Glutamatergic neuron (in vitro differentiated cells): ENCODE measurements at regions not wholly inside any gene's neighbourhood (a gene's known extent, or its start where the extent isn't known, plus 50 kb on each side); places are given as distances from the start of the nearest gene placed in this dataset. TPM values are rescaled to one million over a fixed set of nuclear protein-coding genes. Genes with fewer than 3 reads are reported as not detected.

Experiments
- DNase-seq: peaks from one replicate; pipeline ENCODE4 v3.0.0; 2022
- H3K27ac Mint-ChIP-seq: one replicate; pipeline ENCODE4 v1.8.0; 2020; ENCODE audit warnings: mild to moderate bottlenecking, mixed read lengths, inconsistent platforms; ENCODE audit not compliant: unreplicated experiment
- H3K27me3 Mint-ChIP-seq: one replicate; pipeline ENCODE4 v1.8.0; 2020; ENCODE audit warnings: mild to moderate bottlenecking, moderate library complexity, mixed read lengths, inconsistent platforms; ENCODE audit not compliant: unreplicated experiment
- H3K36me3 Mint-ChIP-seq: one replicate; pipeline ENCODE4 v1.8.0; 2020; ENCODE audit warnings: mild to moderate bottlenecking, mixed read lengths, inconsistent platforms; ENCODE audit not compliant: unreplicated experiment
- H3K4me1 Mint-ChIP-seq: one replicate; pipeline ENCODE4 v1.8.0; 2020; ENCODE audit warnings: mild to moderate bottlenecking, low read depth, mixed read lengths, inconsistent platforms; ENCODE audit not compliant: unreplicated experiment
- H3K4me3 Mint-ChIP-seq: one replicate; pipeline ENCODE4 v1.8.0; 2020; ENCODE audit warnings: mild to moderate bottlenecking, mixed read lengths, inconsistent platforms; ENCODE audit not compliant: unreplicated experiment
- H3K9me3 Mint-ChIP-seq: one replicate; pipeline ENCODE4 v1.8.0; 2020; ENCODE audit warnings: mild to moderate bottlenecking, moderate library complexity, mixed read lengths, inconsistent platforms; ENCODE audit not compliant: unreplicated experiment
- microRNA-seq: library from miRNA; unstranded; fragments of <30 nt; microRNA quantifications from one replicate; pipeline ENCODE4, GENCODE V29; 2020; ENCODE audit not compliant: unreplicated experiment
- TF ChIP-seq, protein P1 (sequence below): fragments of 200-600 bp; sonication (generic); IDR thresholded peaks from one replicate; pipeline ENCODE4 v1.5.0; 2021; ENCODE audit not compliant: partially characterized antibody, unreplicated experiment

DNA sequence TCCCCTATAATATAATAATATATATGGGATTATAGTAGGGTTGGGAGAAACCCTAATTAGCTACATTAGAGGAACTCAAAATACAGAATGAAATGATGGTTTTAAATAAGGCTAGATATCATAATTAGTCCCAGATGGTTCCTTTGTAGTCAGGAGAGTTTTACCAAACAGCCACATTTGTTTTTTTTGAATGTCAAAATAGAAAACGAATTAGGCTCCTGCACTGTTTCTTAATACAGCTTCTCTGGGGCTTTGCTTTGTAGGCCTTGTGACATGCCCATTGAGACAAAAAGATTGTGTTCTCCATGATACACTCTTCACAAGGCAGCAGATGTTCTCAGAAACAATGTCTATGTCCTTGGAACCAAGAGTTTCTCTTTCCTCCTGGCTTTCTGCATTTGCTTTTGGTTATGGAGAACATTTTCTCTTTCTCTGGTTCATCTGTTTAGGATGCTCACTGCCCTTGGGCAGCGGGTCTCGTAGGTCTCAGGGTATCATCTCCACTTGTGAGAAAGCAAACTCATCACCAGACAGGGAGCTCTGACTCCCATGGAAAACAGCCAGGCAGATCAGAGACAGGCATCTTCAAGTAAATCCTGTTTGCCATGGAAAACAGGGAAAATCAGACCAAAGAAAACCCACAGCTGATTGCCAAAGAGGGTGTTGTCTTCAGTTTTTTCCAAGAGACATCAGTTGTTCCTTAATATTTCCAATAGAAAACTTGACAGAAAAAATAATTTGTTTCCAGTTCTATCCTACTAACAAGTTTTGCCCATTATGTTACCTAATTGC lies 54.1 kb upstream of the RPS23 start:
- Mint-ChIP-seq H3K36me3 (peaks cover 5% of the 10 kb centered on the region), H3K4me1 (no peaks in the 10 kb centered on the region), H3K9me3 (no peaks in the 10 kb centered on the region), H3K4me3 (no peak overlapping the region), H3K27me3 (no peaks in the 10 kb centered on the region), H3K27ac (no peak overlapping the region)
- no peak for DNase-seq
- TF ChIP-seq, protein P1, sequence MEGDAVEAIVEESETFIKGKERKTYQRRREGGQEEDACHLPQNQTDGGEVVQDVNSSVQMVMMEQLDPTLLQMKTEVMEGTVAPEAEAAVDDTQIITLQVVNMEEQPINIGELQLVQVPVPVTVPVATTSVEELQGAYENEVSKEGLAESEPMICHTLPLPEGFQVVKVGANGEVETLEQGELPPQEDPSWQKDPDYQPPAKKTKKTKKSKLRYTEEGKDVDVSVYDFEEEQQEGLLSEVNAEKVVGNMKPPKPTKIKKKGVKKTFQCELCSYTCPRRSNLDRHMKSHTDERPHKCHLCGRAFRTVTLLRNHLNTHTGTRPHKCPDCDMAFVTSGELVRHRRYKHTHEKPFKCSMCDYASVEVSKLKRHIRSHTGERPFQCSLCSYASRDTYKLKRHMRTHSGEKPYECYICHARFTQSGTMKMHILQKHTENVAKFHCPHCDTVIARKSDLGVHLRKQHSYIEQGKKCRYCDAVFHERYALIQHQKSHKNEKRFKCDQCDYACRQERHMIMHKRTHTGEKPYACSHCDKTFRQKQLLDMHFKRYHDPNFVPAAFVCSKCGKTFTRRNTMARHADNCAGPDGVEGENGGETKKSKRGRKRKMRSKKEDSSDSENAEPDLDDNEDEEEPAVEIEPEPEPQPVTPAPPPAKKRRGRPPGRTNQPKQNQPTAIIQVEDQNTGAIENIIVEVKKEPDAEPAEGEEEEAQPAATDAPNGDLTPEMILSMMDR = no peak

DNA sequence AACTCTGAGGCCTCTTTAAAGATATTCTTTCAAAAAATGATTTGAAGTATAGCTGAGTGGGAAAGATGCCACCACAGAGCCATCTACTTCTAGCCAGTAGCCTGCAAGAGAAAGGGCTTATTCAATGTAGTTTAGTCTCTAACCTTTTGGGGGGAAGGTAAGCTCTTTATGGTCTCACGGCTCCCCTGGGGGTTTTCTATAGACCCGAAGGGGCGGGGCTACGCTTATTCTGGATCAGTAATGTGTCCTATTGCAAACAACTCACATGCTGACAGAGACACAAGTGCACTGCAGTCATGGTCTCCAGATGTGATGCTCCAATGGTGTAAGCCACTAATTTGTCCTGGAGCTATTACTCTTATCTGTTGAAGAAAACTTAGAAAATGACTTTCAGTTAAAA lies 53.4 kb upstream of the RPS23 start:
- TF ChIP-seq, protein P1 = no peak
- peaks cover 5% of the 10 kb centered on the region for H3K36me3 Mint-ChIP-seq

DNA sequence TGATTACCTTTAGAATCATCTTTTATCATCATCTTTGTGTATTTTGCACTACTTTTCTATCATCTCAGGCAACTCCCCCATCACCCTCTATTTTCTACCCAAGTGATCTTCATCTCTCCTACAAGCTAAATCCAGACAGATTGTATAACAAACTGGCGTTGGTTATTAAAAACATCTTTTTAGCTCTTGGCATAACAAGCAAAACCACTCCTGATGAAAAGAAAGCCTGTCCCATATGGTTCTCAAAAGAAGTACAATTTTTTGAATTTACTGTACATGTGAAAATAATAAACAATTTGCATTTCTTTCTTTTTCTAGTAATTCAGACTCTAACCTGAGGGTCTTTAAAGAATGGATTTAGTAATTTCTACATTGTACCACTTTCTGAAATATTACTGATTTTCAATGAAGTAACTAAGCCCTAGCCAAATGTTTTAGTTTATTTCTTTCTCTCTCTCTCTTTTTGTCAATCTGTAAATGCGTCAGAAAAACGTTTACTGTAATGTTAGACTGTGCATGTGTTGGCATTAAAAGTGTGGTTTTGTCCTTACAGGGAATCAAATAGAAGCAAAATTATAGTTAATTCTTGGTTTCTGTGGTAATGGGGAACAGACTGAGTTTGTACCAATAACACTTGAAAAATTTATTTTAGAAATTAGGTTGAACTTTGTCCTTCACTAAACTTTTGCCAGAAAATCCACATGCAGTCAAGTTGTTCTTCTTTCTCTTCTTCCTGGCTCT lies 52.5 kb upstream of the RPS23 start:
- Mint-ChIP-seq H3K4me1 (no peaks in the 10 kb centered on the region), H3K27me3 (no peaks in the 10 kb centered on the region), H3K4me3 (no peak overlapping the region), H3K36me3 (peaks cover 6% of the 10 kb centered on the region), H3K9me3 (no peaks in the 10 kb centered on the region), H3K27ac (no peak overlapping the region)
- TF ChIP-seq, protein P1 = no peak
- no peak for DNase-seq

More for the DNA sequence above, 53.4 kb upstream of the RPS23 start:
- DNase-seq = no peak
- no peaks in the 10 kb centered on the region for H3K4me1 Mint-ChIP-seq
- no peak overlapping the region for H3K4me3 Mint-ChIP-seq
- no peaks in the 10 kb centered on the region for H3K27me3 Mint-ChIP-seq
- H3K27ac Mint-ChIP-seq = no peak overlapping the region
- H3K9me3 Mint-ChIP-seq = no peaks in the 10 kb centered on the region

DNA sequence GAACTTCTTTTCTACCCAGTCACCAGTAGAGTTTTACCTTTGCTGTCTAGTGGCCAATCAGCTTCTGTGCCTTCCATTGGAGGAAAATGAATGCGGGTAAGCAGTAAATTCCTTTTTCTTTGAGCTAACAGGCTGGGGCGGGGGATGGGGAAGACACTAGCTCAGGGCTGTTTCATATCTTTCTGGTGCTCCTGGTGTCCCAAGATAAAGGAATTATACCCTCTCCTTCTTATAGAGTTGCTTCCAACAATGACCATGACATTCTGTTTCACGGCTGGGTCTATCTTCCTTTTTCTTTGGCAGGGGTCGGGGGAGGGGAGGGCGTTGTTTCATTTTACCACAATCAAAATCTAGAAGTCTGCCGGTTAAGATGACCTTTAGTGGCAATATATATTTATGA lies 51.2 kb upstream of the RPS23 start:
- TF ChIP-seq, protein P1 = no peak
- Mint-ChIP-seq H3K27me3 (no peaks in the 10 kb centered on the region), H3K9me3 (no peaks in the 10 kb centered on the region), H3K27ac (no peak overlapping the region), H3K4me1 (no peaks in the 10 kb centered on the region), H3K36me3 (peaks cover 10% of the 10 kb centered on the region), H3K4me3 (no peak overlapping the region)
- DNase-seq = no peak

Small RNA genes in the stretch of these regions (microRNA-seq; reads per million reads assigned to microRNA genes)
- not detected for gene MIR3977
